Tibial nerve (tissue), 3 donors: ENCODE measurements at regions not wholly inside any gene's neighbourhood (a gene's known extent, or its start where the extent isn't known, plus 50 kb on each side); places are given as distances from the start of the nearest gene placed in this dataset.

Source experiments
- EP300 ChIP-seq, 2 donors: sonication (generic); formaldehyde crosslinking; IDR thresholded peaks; one replicate each; pipeline ENCODE4 v1.6.1; 2017; ENCODE audit warnings: antibody characterized with exemption in 2 of 2, mild to moderate bottlenecking in 1 of 2
- POLR2A ChIP-seq, 2 donors: fragments of 450-650 bp; IDR thresholded peaks; one replicate each; pipeline ENCODE4 v1.6.1; 2017; ENCODE audit warnings: antibody characterized with exemption in 2 of 2, mild to moderate bottlenecking in 2 of 2, moderate library complexity in 2 of 2

- TF ChIP-seq POLR2A (IDR thresholded peaks at IDR 0.05) (no peak), EP300 (IDR thresholded peaks at IDR 0.05) (no peak)
Observed at GRCh38 chr16:64687123-64687522, 434.7 kb downstream of the CDH11 start.
